ENCODE measurements at regions not wholly inside any gene's neighbourhood (a gene's known extent, or its start where the extent isn't known, plus 50 kb on each side); places are given as distances from the start of the nearest gene placed in this dataset.

- TF ChIP-seq ZNF148 (tag by site-specific recombination; IDR thresholded peaks at IDR 0.05; ENCODE audit: borderline replicate concordance), result no peak
- no peak for TF ChIP-seq CTCF (tag by site-specific recombination; IDR thresholded peaks at IDR 0.05)
- no peak for TF ChIP-seq MYNN (tag by site-specific recombination; IDR thresholded peaks at IDR 0.05; ENCODE audit: borderline replicate concordance)
- no peak for TF ChIP-seq ZBTB17 (tag by site-specific recombination; IDR thresholded peaks at IDR 0.05)
- TF ChIP-seq KLF9 (tag by site-specific recombination; IDR thresholded peaks at IDR 0.05; ENCODE audit: low read depth), result no peak
- no peak for TF ChIP-seq YY1 (tag by site-specific recombination; IDR thresholded peaks at IDR 0.05)
- TF ChIP-seq ZFP3 (tag by site-specific recombination; IDR thresholded peaks at IDR 0.05; ENCODE audit: low read depth), result no peak
- no peak for TF ChIP-seq REST (tag by site-specific recombination; IDR thresholded peaks at IDR 0.05)
- no peak for TF ChIP-seq ZNF654 (tag by site-specific recombination; IDR thresholded peaks at IDR 0.05; ENCODE audit: low read depth)
- TF ChIP-seq ZNF133 (tag by site-specific recombination; IDR thresholded peaks at IDR 0.05), result no peak
- TF ChIP-seq ZNF76 (tag by site-specific recombination; IDR thresholded peaks at IDR 0.05; ENCODE audit: borderline replicate concordance, low read depth), result no peak
- no peak for TF ChIP-seq ZNF561 (tag by site-specific recombination; IDR thresholded peaks at IDR 0.05; ENCODE audit: borderline replicate concordance)
- no peak for TF ChIP-seq PRDM1 (tag by site-specific recombination; IDR thresholded peaks at IDR 0.05)
These were observed 600.2 kb downstream of the NTRK3 start for GRCh38 chr15:87656372-87656771.
